ENCODE measurements at regions not wholly inside any gene's neighbourhood (a gene's known extent, or its start where the extent isn't known, plus 50 kb on each side); places are given as distances from the start of the nearest gene placed in this dataset.
A peak's percentile ranks its signal among the peaks of the same experiment; 100 is the strongest.

- Mint-ChIP-seq H3K36me3 (ENCODE audit: unreplicated experiment) (no peaks in the 10 kb centered on the region), H3K27me3 (ENCODE audit: unreplicated experiment) (no peaks in the 10 kb centered on the region), H3K27ac (ENCODE audit: unreplicated experiment) (no peak overlapping the region), H3K4me3 (ENCODE audit: unreplicated experiment) (no peak overlapping the region), H3K4me1 (ENCODE audit: unreplicated experiment) (no peaks in the 10 kb centered on the region), H3K9me3 (ENCODE audit: unreplicated experiment) (peaks cover 14% of the 10 kb centered on the region)
- peak; percentile 80 for DNase-seq (ENCODE audit: extremely low spot score, unreplicated experiment)
- no peak for TF ChIP-seq CTCF (IDR thresholded peaks at IDR 0.05)
Measured at GRCh38 chr10:131806646-131807317, 94.0 kb upstream of the PPP2R2D start.

- DNase-seq (ENCODE audit: extremely low spot score, unreplicated experiment) = peak; percentile 42
- TF ChIP-seq CTCF (IDR thresholded peaks at IDR 0.05) = no peak
- no peaks in the 10 kb centered on the region for H3K4me1 Mint-ChIP-seq (ENCODE audit: unreplicated experiment)
- peaks cover 7% of the 10 kb centered on the region for H3K9me3 Mint-ChIP-seq (ENCODE audit: unreplicated experiment)
- H3K36me3 Mint-ChIP-seq (ENCODE audit: unreplicated experiment) = no peaks in the 10 kb centered on the region
- H3K27me3 Mint-ChIP-seq (ENCODE audit: unreplicated experiment) = no peaks in the 10 kb centered on the region
- no peak overlapping the region for H3K27ac Mint-ChIP-seq (ENCODE audit: unreplicated experiment)
- no peak overlapping the region for H3K4me3 Mint-ChIP-seq (ENCODE audit: unreplicated experiment)
Measured at GRCh38 chr10:131808370-131808930, 92.4 kb upstream of the PPP2R2D start.

GRCh38 chr10:131810036-131810804 lies 90.6 kb upstream of the PPP2R2D start:
- no peaks in the 10 kb centered on the region for H3K27me3 Mint-ChIP-seq (ENCODE audit: unreplicated experiment)
- no peak for DNase-seq (ENCODE audit: extremely low spot score, unreplicated experiment)
- peaks cover 7% of the 10 kb centered on the region for H3K9me3 Mint-ChIP-seq (ENCODE audit: unreplicated experiment)
- H3K4me3 Mint-ChIP-seq (ENCODE audit: unreplicated experiment) = no peak overlapping the region
- no peak overlapping the region for H3K27ac Mint-ChIP-seq (ENCODE audit: unreplicated experiment)
- no peak for TF ChIP-seq CTCF (IDR thresholded peaks at IDR 0.05)
- no peaks in the 10 kb centered on the region for H3K36me3 Mint-ChIP-seq (ENCODE audit: unreplicated experiment)
- H3K4me1 Mint-ChIP-seq (ENCODE audit: unreplicated experiment) = no peaks in the 10 kb centered on the region

- Mint-ChIP-seq H3K36me3 (ENCODE audit: unreplicated experiment) (no peaks in the 10 kb centered on the region), H3K4me1 (ENCODE audit: unreplicated experiment) (no peaks in the 10 kb centered on the region), H3K9me3 (ENCODE audit: unreplicated experiment) (peaks cover 7% of the 10 kb centered on the region), H3K27me3 (ENCODE audit: unreplicated experiment) (no peaks in the 10 kb centered on the region), H3K4me3 (ENCODE audit: unreplicated experiment) (no peak overlapping the region), H3K27ac (ENCODE audit: unreplicated experiment) (no peak overlapping the region)
- TF ChIP-seq CTCF (IDR thresholded peaks at IDR 0.05) = no peak
- peak; percentile 76 for DNase-seq (ENCODE audit: extremely low spot score, unreplicated experiment)
Measured at GRCh38 chr10:131810805-131811629, 89.8 kb upstream of the PPP2R2D start.

Data from osteocyte (in vitro differentiated cells).